ENCODE measurements at regions not wholly inside any gene's neighbourhood (a gene's known extent, or its start where the extent isn't known, plus 50 kb on each side); places are given as distances from the start of the nearest gene placed in this dataset.
"Not testable (repeated sequence)": the region's sequence is repeated elsewhere in the genome, so short reads cannot be mapped to it uniquely, and the experiment has no call there.

- no peak for DNase-seq
Measured at GRCh38 chr12:59345406-59345805, 250.4 kb upstream of the SLC16A7 start.

GRCh38 chr12:59344224-59344623 lies 251.6 kb upstream of the SLC16A7 start:
- no peak for DNase-seq

- no peak for DNase-seq
Measured at GRCh38 chr12:59329462-59329861, 266.4 kb upstream of the SLC16A7 start.

- DNase-seq: not testable (repeated sequence)
Measured at GRCh38 chr12:59328395-59329075, 267.3 kb upstream of the SLC16A7 start.

GRCh38 chr12:59326457-59326856 lies 269.4 kb upstream of the SLC16A7 start:
- not testable (repeated sequence) for DNase-seq

GRCh38 chr12:59322473-59322872 lies 273.4 kb upstream of the SLC16A7 start:
- DNase-seq: no peak

- DNase-seq: no peak
Measured at GRCh38 chr12:59321278-59321677, 274.6 kb upstream of the SLC16A7 start.

GRCh38 chr12:59320112-59320511 lies 275.7 kb upstream of the SLC16A7 start:
- no peak for DNase-seq

- no peak for DNase-seq
Measured at GRCh38 chr12:59318940-59319339, 276.9 kb upstream of the SLC16A7 start.

GRCh38 chr12:59317598-59317997 lies 278.2 kb upstream of the SLC16A7 start:
- DNase-seq: no peak

- DNase-seq: no peak
Measured at GRCh38 chr12:59316938-59317337, 278.9 kb upstream of the SLC16A7 start.

- not testable (repeated sequence) for DNase-seq
Measured at GRCh38 chr12:59316354-59316753, 279.5 kb upstream of the SLC16A7 start.

- DNase-seq: no peak
Measured at GRCh38 chr12:59314209-59314608, 281.6 kb upstream of the SLC16A7 start.

- no peak for DNase-seq
Measured at GRCh38 chr12:59304077-59304721, 291.6 kb upstream of the SLC16A7 start.

GRCh38 chr12:59298296-59298695 lies 297.5 kb upstream of the SLC16A7 start:
- DNase-seq: no peak

- no peak for DNase-seq
Measured at GRCh38 chr12:59294221-59294620, 301.6 kb upstream of the SLC16A7 start.

GRCh38 chr12:59282999-59283398 lies 312.8 kb upstream of the SLC16A7 start:
- DNase-seq: no peak

GRCh38 chr12:59273561-59273960 lies 322.3 kb upstream of the SLC16A7 start:
- DNase-seq: not testable (repeated sequence)

- DNase-seq: no peak
Measured at GRCh38 chr12:59268295-59268809, 327.5 kb upstream of the SLC16A7 start.

- DNase-seq: no peak
Measured at GRCh38 chr12:59260202-59260601, 335.6 kb upstream of the SLC16A7 start.

- DNase-seq: no peak
Measured at GRCh38 chr12:59252731-59253130, 332.4 kb upstream of the LRIG3 start.

GRCh38 chr12:59250766-59251165 lies 330.5 kb upstream of the LRIG3 start:
- no peak for DNase-seq

GRCh38 chr12:59240048-59240447 lies 319.7 kb upstream of the LRIG3 start:
- no peak for DNase-seq

- no peak for DNase-seq
Measured at GRCh38 chr12:59234391-59234790, 314.1 kb upstream of the LRIG3 start.
